Left kidney (tissue), 1 donor: ENCODE measurements at regions not wholly inside any gene's neighbourhood (a gene's known extent, or its start where the extent isn't known, plus 50 kb on each side); places are given as distances from the start of the nearest gene placed in this dataset.
"Not testable (repeated sequence)": the region's sequence is repeated elsewhere in the genome, so short reads cannot be mapped to it uniquely, and the experiment has no call there.

ENCODE experiments used
- DNase-seq: peaks from one replicate; pipeline ENCODE4 v3.0.0-alpha.2; 2013

GRCh38 chr9:129545876-129546275, 75.0 kb downstream of the C9orf50 start:
- not testable (repeated sequence) for DNase-seq

GRCh38 chr9:129544761-129545160, 76.1 kb downstream of the C9orf50 start:
- no peak for DNase-seq

- no peak for DNase-seq
Measured at GRCh38 chr9:129542741-129543140, 78.2 kb downstream of the C9orf50 start.

GRCh38 chr9:129541270-129541669, 79.6 kb downstream of the C9orf50 start:
- no peak for DNase-seq

GRCh38 chr9:129539446-129539845, 81.5 kb downstream of the C9orf50 start:
- DNase-seq: no peak

GRCh38 chr9:129531860-129532402, 89.0 kb downstream of the C9orf50 start:
- DNase-seq: not testable (repeated sequence)

GRCh38 chr9:129527955-129528354, 92.9 kb downstream of the C9orf50 start:
- not testable (repeated sequence) for DNase-seq

- no peak for DNase-seq
Measured at GRCh38 chr9:129525656-129526196, 95.2 kb downstream of the C9orf50 start.

GRCh38 chr9:129524582-129525270, 96.2 kb downstream of the C9orf50 start:
- DNase-seq: no peak

- DNase-seq: no peak
Measured at GRCh38 chr9:129523943-129524581, 96.8 kb downstream of the C9orf50 start.

- DNase-seq: no peak
Measured at GRCh38 chr9:129522351-129522750, 98.5 kb downstream of the C9orf50 start.

GRCh38 chr9:129520082-129520481, 100.8 kb downstream of the C9orf50 start:
- DNase-seq: no peak

- DNase-seq: no peak
Measured at GRCh38 chr9:129518074-129518473, 102.8 kb downstream of the C9orf50 start.

GRCh38 chr9:129517006-129517405, 103.9 kb downstream of the C9orf50 start:
- DNase-seq: no peak

- no peak for DNase-seq
Measured at GRCh38 chr9:129514891-129515290, 106.0 kb downstream of the C9orf50 start.

- DNase-seq: no peak
Measured at GRCh38 chr9:129514497-129514867, 106.4 kb downstream of the C9orf50 start.

- no peak for DNase-seq
Measured at GRCh38 chr9:129513856-129514496, 106.9 kb downstream of the C9orf50 start.

- no peak for DNase-seq
Measured at GRCh38 chr9:129513282-129513681, 107.6 kb downstream of the C9orf50 start.

GRCh38 chr9:129511285-129511900, 109.5 kb downstream of the C9orf50 start:
- DNase-seq: no peak

- no peak for DNase-seq
Measured at GRCh38 chr9:129509533-129509928, 111.4 kb downstream of the C9orf50 start.

GRCh38 chr9:129507805-129508204, 113.1 kb downstream of the C9orf50 start:
- no peak for DNase-seq

GRCh38 chr9:129506892-129507291, 114.0 kb downstream of the C9orf50 start:
- DNase-seq: no peak
